PFSK-1 (cell line): ENCODE measurements at regions not wholly inside any gene's neighbourhood (a gene's known extent, or its start where the extent isn't known, plus 50 kb on each side); places are given as distances from the start of the nearest gene placed in this dataset.

Experiments
- FOXP2 ChIP-seq: optimal IDR thresholded peaks from 2 replicates; pipeline ENCODE3; 2011; ENCODE audit warnings: borderline replicate concordance, control low read depth, inconsistent platforms; ENCODE audit not compliant: insufficient read depth; ENCODE audit errors: extremely low read length, extremely low read depth
- POLR2AphosphoS5 ChIP-seq: IDR thresholded peaks from 2 replicates; pipeline ENCODE4 v1.6.1; 2012; ENCODE audit warnings: low read depth, mild to moderate bottlenecking, control low read depth, low read length, moderate library complexity
- REST ChIP-seq, 2 experiments: IDR thresholded peaks; 2 replicates each; pipeline versions ENCODE4 v1.6.1 to v1.8.0; 2011 to 2012; ENCODE audit warnings: low read depth in 2 of 2, low read length in 2 of 2, control low read depth in 1 of 2, inconsistent platforms in 1 of 2, mild to moderate bottlenecking in 1 of 2, moderate library complexity in 1 of 2; ENCODE audit not compliant: insufficient read depth in 1 of 2
- SIN3A ChIP-seq: IDR thresholded peaks from 2 replicates; pipeline ENCODE4 v1.6.1; 2012; ENCODE audit warnings: mild to moderate bottlenecking, low read length, moderate library complexity, borderline replicate concordance; ENCODE audit not compliant: insufficient read depth
- TAF1 ChIP-seq: IDR thresholded peaks from 2 replicates; pipeline ENCODE4 v1.6.1; 2012; ENCODE audit warnings: low read length, control low read depth, borderline replicate concordance; ENCODE audit not compliant: insufficient read depth

- no peak for TF ChIP-seq TAF1
- no peak for TF ChIP-seq SIN3A
- no peak for TF ChIP-seq POLR2AphosphoS5
- TF ChIP-seq REST (IDR thresholded peaks at IDR 0.05; ENCODE audit: insufficient read depth in 1 of 2, low read depth in 2 of 2, low read length in 2 of 2), result no peak
- TF ChIP-seq FOXP2, result no peak
Measured at GRCh38 chr4:156662921-156663320, 308.7 kb downstream of the PDGFC start.
